ENCODE measurements at regions not wholly inside any gene's neighbourhood (a gene's known extent, or its start where the extent isn't known, plus 50 kb on each side); places are given as distances from the start of the nearest gene placed in this dataset.

GRCh38 chr6:8828376-8828775 lies 393.0 kb upstream of the SLC35B3 start:
- TF ChIP-seq CTCF (IDR thresholded peaks at IDR 0.05; ENCODE audit: borderline replicate concordance, insufficient read depth, low read depth, low read length): no peak

GRCh38 chr6:8825726-8826125 lies 390.4 kb upstream of the SLC35B3 start:
- TF ChIP-seq CTCF (IDR thresholded peaks at IDR 0.05; ENCODE audit: borderline replicate concordance, insufficient read depth, low read depth, low read length): no peak
- no peak overlapping the region for H3K4me3 ChIP-seq (ENCODE audit: low read depth, low read length)

More at GRCh38 chr6:8828376-8828775, 393.0 kb upstream of the SLC35B3 start:
- no peak overlapping the region for H3K4me3 ChIP-seq (ENCODE audit: low read depth, low read length)

GRCh38 chr6:8821981-8822381 lies 386.6 kb upstream of the SLC35B3 start:
- H3K4me3 ChIP-seq (ENCODE audit: low read depth, low read length): no peak overlapping the region
- no peak for TF ChIP-seq CTCF (IDR thresholded peaks at IDR 0.05; ENCODE audit: borderline replicate concordance, insufficient read depth, low read depth, low read length)

GRCh38 chr6:8820313-8820712 lies 385.0 kb upstream of the SLC35B3 start:
- H3K4me3 ChIP-seq (ENCODE audit: low read depth, low read length): no peak overlapping the region
- TF ChIP-seq CTCF (IDR thresholded peaks at IDR 0.05; ENCODE audit: borderline replicate concordance, insufficient read depth, low read depth, low read length): no peak

GRCh38 chr6:8819446-8819845 lies 384.1 kb upstream of the SLC35B3 start:
- no peak overlapping the region for H3K4me3 ChIP-seq (ENCODE audit: low read depth, low read length)
- TF ChIP-seq CTCF (IDR thresholded peaks at IDR 0.05; ENCODE audit: borderline replicate concordance, insufficient read depth, low read depth, low read length): no peak

- H3K4me3 ChIP-seq (ENCODE audit: low read depth, low read length): no peak overlapping the region
- TF ChIP-seq CTCF (IDR thresholded peaks at IDR 0.05; ENCODE audit: borderline replicate concordance, insufficient read depth, low read depth, low read length): no peak
Observed at GRCh38 chr6:8814440-8815000, 379.2 kb upstream of the SLC35B3 start.

GRCh38 chr6:8810325-8810724 lies 375.0 kb upstream of the SLC35B3 start:
- H3K4me3 ChIP-seq (ENCODE audit: low read depth, low read length): no peak overlapping the region
- no peak for TF ChIP-seq CTCF (IDR thresholded peaks at IDR 0.05; ENCODE audit: borderline replicate concordance, insufficient read depth, low read depth, low read length)
